ENCODE measurements at regions not wholly inside any gene's neighbourhood (a gene's known extent, or its start where the extent isn't known, plus 50 kb on each side); places are given as distances from the start of the nearest gene placed in this dataset.

DNA sequence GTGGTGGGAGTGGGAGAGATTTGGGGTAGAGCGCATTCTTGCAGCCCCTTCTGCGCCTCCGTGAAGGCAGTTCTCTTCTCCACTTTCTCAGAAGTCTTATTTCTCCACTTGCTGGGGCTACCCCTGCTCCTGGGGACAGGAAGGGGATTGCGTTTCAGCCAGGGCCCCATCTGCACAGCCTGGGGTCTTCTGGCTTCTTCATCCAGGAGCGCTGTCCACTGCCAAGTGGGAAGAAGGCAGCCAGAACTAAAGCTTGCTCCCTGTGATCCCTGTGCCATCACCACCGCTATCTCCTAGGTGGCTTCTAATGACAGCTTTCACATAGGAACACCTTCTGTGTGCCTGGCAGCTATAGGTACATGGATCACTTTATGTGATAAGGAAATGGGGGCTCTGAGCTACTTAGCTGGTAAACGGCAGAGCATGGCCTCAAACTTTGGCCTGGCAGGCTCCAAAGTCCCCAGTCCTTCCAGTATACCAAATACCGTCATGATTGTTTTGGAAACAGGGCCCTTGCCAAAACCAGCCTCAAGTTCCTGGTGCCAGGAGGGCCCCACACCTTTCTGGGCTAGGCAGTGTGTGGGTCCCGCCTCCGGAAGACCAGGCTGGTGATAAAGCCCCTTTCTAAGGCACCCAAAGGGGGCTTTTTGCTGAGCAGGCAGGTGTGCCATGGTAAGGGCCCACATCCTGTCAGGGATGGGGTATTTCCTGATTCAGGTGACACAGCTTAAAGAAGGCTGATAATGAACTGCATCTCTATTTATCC lies 60.4 kb upstream of the PAX6 start:
- TF ChIP-seq ARNTL (CRISPR knock-in tag; IDR thresholded peaks at IDR 0.05; ENCODE audit: borderline replicate concordance, low read depth) = no peak
- TF ChIP-seq TSHZ2 (CRISPR knock-in tag; IDR thresholded peaks at IDR 0.05) = no peak
- no peak for TF ChIP-seq GLIS3 (CRISPR knock-in tag; IDR thresholded peaks at IDR 0.05)
- no peak for TF ChIP-seq ZNF70 (CRISPR knock-in tag; IDR thresholded peaks at IDR 0.05)
- no peak for TF ChIP-seq ZNF565 (CRISPR knock-in tag; conservative IDR thresholded peaks at IDR 0.05; ENCODE audit: low read depth)
- no peak for TF ChIP-seq ZNF8 (CRISPR knock-in tag; IDR thresholded peaks at IDR 0.05)
- no peak for TF ChIP-seq CSDC2 (CRISPR knock-in tag; IDR thresholded peaks at IDR 0.05)
- TF ChIP-seq, protein P1, sequence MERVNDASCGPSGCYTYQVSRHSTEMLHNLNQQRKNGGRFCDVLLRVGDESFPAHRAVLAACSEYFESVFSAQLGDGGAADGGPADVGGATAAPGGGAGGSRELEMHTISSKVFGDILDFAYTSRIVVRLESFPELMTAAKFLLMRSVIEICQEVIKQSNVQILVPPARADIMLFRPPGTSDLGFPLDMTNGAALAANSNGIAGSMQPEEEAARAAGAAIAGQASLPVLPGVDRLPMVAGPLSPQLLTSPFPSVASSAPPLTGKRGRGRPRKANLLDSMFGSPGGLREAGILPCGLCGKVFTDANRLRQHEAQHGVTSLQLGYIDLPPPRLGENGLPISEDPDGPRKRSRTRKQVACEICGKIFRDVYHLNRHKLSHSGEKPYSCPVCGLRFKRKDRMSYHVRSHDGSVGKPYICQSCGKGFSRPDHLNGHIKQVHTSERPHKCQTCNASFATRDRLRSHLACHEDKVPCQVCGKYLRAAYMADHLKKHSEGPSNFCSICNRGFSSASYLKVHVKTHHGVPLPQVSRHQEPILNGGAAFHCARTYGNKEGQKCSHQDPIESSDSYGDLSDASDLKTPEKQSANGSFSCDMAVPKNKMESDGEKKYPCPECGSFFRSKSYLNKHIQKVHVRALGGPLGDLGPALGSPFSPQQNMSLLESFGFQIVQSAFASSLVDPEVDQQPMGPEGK (CRISPR knock-in tag; IDR thresholded peaks at IDR 0.05; ENCODE audit: borderline replicate concordance) = no peak
- no peak for TF ChIP-seq ESRRG (CRISPR knock-in tag; IDR thresholded peaks at IDR 0.05)
- TF ChIP-seq RARB (CRISPR knock-in tag; IDR thresholded peaks at IDR 0.05) = no peak
- TF ChIP-seq SNAI2 (CRISPR knock-in tag; IDR thresholded peaks at IDR 0.05) = no peak
- no peak for TF ChIP-seq PPARA (CRISPR knock-in tag; IDR thresholded peaks at IDR 0.05; ENCODE audit: borderline replicate concordance)
- no peak for TF ChIP-seq BACH2 (CRISPR knock-in tag; IDR thresholded peaks at IDR 0.05; ENCODE audit: borderline replicate concordance)
- TF ChIP-seq ZFP30 (CRISPR knock-in tag; IDR thresholded peaks at IDR 0.05) = no peak
